Retinal pigment epithelial cell (primary cell): ENCODE measurements at regions not wholly inside any gene's neighbourhood (a gene's known extent, or its start where the extent isn't known, plus 50 kb on each side); places are given as distances from the start of the nearest gene placed in this dataset.

Experiments used
- DNase-seq: peaks from one replicate; pipeline ENCODE4 v3.0.0-alpha.2; 2010; ENCODE audit warnings: low read depth
- H3K4me3 ChIP-seq: 2 replicates; pipeline ENCODE4 v1.5.1; 2011; ENCODE audit warnings: mild to moderate bottlenecking, low read length, control low read depth, moderate library complexity
- TF ChIP-seq, protein P1 (sequence below): conservative IDR thresholded peaks from 2 replicates; pipeline ENCODE4 v1.5.1; 2011; ENCODE audit warnings: low read depth, low read length, control low read depth, inconsistent platforms

DNA sequence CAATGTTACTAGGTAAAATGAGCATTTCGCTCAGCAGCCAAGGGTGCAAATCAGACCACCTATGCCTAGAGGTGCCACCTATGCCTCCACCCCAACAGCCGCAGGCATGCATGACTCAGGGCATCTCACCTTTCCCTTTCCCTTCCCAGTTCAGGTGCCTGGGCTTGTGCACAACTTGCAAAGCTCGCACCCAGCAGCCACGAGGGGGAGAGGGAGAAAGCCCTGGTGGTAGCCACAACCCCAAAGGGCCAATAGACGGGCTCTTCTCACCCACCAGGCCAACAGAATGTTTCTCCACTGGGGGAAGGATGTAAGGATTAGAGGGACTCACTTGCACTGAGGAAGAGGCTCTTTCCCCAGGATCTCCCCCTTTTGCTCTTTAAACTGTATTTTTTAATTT, 462.3 kb upstream of the PCDH15 start:
- TF ChIP-seq, protein P1, sequence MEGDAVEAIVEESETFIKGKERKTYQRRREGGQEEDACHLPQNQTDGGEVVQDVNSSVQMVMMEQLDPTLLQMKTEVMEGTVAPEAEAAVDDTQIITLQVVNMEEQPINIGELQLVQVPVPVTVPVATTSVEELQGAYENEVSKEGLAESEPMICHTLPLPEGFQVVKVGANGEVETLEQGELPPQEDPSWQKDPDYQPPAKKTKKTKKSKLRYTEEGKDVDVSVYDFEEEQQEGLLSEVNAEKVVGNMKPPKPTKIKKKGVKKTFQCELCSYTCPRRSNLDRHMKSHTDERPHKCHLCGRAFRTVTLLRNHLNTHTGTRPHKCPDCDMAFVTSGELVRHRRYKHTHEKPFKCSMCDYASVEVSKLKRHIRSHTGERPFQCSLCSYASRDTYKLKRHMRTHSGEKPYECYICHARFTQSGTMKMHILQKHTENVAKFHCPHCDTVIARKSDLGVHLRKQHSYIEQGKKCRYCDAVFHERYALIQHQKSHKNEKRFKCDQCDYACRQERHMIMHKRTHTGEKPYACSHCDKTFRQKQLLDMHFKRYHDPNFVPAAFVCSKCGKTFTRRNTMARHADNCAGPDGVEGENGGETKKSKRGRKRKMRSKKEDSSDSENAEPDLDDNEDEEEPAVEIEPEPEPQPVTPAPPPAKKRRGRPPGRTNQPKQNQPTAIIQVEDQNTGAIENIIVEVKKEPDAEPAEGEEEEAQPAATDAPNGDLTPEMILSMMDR = no peak
- DNase-seq = no peak
- H3K4me3 ChIP-seq = no peak overlapping the region

DNA sequence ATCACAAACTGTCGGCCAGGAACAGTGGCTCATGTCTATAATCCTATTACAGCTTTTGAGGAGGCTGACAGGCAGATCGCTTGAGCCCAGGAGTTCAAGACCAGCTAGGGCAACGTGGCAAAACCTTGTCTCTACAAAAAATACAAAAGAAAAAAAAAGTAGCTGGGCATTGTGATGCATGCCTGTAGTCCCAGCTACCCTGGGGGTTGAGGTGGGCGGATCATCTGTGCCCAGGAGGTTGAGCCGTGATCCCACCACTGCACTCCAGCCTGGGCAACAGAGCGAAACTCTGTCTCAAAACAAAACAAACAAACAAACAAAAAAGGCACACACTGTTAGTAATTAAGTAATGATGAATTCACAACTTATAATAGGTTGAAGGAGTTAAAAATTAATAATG, 441.5 kb upstream of the PCDH15 start:
- no peak for DNase-seq
- no peak overlapping the region for H3K4me3 ChIP-seq
- TF ChIP-seq, protein P1 = no peak

DNA sequence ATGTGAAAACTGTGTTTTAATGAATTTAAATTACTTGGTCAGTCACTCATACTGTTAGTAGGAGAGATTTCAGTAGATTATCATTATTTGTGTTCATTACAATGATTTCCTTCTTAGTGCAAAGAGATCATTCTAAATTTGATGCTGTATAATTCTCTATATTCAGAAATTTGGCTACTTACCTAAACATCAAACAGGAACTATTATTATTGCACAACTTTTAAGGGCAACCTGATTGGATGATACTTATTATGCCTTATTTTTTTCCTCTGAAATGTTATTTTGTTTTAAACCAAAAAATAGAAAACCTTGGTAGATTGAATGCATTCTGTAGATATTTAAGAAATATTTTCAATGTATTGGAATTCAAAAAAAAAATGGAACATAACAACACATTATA, 436.4 kb upstream of the PCDH15 start:
- TF ChIP-seq, protein P1 = no peak
- H3K4me3 ChIP-seq = no peak overlapping the region
- no peak for DNase-seq

DNA sequence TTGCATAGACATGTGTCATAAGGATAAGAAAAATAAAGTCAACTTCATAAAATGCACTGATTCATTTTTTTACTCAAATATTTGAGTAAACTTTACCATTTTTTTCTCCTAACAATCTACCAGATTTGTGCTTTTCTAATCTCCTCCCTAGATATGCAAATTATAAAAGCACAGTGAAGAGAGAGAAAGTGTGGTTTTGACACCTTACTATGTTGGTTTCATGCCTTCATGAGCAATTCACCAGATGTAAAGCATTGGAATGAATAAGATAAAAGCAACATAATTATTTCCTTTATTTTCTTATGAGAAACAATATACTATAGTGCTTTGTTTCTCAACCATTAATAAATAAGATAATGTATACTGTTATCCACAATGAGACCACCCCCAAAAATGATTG, 432.5 kb upstream of the PCDH15 start:
- TF ChIP-seq, protein P1 = no peak
- no peak for DNase-seq
- H3K4me3 ChIP-seq = no peak overlapping the region

DNA sequence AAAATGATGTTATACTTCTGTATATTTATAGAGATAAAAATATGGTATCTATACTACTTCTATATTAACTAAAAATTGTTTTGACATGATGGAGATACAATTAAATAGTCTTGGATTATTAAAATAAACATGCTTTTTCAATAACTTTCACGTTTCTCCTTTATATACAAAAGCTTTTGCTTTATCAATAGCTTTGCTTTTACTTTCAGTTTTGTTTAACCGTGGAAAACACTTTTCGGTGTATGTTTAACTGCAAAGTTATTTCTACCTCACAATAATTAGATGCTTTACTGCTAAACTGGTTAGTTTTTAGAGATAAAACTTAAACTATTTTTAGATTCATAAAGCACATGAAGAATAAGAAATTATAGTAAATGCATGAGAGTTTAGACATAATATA, 432.1 kb upstream of the PCDH15 start:
- no peak overlapping the region for H3K4me3 ChIP-seq
- DNase-seq = no peak
- TF ChIP-seq, protein P1 = no peak

DNA sequence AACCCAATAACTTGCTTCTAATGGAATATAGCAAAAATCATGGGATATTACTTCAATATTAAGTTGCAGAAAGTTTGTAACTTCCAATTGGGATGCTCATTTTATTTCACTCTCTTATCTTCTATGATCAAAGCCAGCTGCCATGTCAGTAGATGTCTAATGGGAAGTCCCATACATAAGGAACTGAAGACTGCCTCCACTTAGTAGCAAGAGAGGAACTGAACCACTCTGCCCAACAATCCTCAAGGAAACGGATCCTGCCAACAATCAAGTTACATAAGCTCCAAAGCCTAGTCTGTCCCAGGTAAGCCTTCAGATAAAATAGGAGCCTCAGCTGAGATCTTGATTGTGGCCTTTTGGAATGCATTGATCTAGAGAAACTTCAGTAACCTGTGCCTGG, 431.5 kb upstream of the PCDH15 start:
- TF ChIP-seq, protein P1 = no peak
- no peak for DNase-seq
- no peak overlapping the region for H3K4me3 ChIP-seq

DNA sequence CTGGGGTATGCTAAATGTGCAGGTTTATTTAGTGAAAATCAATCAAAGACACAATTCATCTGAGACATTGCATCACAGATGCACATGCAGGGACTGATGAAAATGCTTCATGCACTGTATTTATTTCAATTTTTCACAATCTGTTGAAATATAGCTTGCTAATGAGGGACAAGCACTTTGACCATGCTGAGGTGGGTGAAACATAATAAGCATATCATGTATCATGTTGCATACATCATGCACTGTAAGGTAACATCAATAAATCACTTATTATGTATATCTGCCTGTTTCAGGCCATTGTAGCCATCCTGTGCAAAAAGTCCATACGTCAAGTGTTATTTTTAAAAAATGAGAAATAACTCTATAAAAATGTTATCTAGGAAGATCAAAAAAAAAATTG, 426.9 kb upstream of the PCDH15 start:
- no peak for DNase-seq
- H3K4me3 ChIP-seq = no peak overlapping the region
- TF ChIP-seq, protein P1 = no peak
